Ovary (tissue), 3 donors: ENCODE measurements at regions not wholly inside any gene's neighbourhood (a gene's known extent, or its start where the extent isn't known, plus 50 kb on each side); places are given as distances from the start of the nearest gene placed in this dataset.

ENCODE experiments used
- EP300 ChIP-seq: sonication (generic); formaldehyde crosslinking; IDR thresholded peaks from one replicate; pipeline ENCODE4 v1.6.1; 2017; ENCODE audit warnings: antibody characterized with exemption
- POLR2A ChIP-seq: fragments of 450-650 bp; IDR thresholded peaks from one replicate; pipeline ENCODE4 v1.6.1; 2017; ENCODE audit warnings: antibody characterized with exemption, mild to moderate bottlenecking, moderate library complexity
- TF ChIP-seq, protein P1 (sequence below), 3 donors: fragments of 450-650 bp in 2 of 3; fragments of 200-600 bp in 1 of 3; IDR thresholded peaks; one replicate each; pipeline versions ENCODE4 v1.5.1 to v1.8.0; 2016 to 2022; ENCODE audit warnings: antibody characterized with exemption in 3 of 3, mild to moderate bottlenecking in 1 of 3
- donor health status: DM: no; HTN: no; CAD: no.

DNA sequence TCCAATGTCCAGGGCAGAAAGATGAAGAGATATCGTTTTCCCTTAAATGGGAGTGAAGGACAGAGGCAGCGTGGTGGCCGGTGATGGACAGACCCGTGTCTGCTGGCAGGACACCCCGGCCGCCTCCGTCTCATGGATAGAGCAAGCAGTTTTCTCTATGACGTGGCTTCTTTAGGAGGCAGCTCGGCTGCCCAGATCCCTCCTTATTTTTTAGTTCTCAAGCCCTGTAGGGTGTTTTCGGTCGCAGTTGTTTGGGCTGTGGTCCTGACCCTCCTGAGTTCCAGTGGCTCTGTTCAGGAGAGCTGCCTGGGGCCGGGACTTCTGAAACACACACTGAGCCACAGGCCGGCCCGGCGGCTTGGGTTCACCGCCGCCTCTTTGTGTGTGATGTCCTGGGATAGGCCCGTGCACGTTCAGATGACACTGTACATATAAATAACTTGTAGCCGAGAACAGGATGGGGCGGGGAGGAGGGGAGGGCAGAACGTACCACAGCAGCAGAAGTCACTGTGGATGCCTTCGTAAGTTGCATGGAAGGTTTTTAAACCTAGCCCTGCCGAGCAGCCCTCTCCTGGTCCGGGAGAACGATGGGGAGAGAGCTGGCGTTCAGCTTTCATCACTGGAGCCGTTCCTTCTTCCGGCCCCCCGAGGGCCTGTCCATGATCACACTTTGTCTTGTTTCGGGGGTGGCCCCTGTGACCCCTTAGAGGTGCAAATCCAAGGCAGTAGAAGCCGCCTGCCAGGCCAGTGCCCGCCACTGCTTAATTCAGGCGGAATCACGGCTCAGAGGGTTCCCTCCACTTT, 65.2 kb downstream of the SIK1 start:
- TF ChIP-seq, protein P1, sequence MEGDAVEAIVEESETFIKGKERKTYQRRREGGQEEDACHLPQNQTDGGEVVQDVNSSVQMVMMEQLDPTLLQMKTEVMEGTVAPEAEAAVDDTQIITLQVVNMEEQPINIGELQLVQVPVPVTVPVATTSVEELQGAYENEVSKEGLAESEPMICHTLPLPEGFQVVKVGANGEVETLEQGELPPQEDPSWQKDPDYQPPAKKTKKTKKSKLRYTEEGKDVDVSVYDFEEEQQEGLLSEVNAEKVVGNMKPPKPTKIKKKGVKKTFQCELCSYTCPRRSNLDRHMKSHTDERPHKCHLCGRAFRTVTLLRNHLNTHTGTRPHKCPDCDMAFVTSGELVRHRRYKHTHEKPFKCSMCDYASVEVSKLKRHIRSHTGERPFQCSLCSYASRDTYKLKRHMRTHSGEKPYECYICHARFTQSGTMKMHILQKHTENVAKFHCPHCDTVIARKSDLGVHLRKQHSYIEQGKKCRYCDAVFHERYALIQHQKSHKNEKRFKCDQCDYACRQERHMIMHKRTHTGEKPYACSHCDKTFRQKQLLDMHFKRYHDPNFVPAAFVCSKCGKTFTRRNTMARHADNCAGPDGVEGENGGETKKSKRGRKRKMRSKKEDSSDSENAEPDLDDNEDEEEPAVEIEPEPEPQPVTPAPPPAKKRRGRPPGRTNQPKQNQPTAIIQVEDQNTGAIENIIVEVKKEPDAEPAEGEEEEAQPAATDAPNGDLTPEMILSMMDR (IDR thresholded peaks at IDR 0.05): no peak
- TF ChIP-seq POLR2A: no peak
- no peak for TF ChIP-seq EP300
